ENCODE measurements at regions not wholly inside any gene's neighbourhood (a gene's known extent, or its start where the extent isn't known, plus 50 kb on each side); places are given as distances from the start of the nearest gene placed in this dataset.

GRCh38 chr2:186036862-186037449 lies 298.4 kb downstream of the FSIP2 start:
- Histone ChIP-seq H3K27ac (replicated peaks) (no peak overlapping the region), H3K36me3 (no peaks in the 10 kb centered on the region), H3K4me3 (no peak overlapping the region), H3K9me3 (replicated peaks) (no peaks in the 10 kb centered on the region), H3K27me3 (ENCODE audit: low read depth) (no peaks in the 10 kb centered on the region), H3K4me1 (no peaks in the 10 kb centered on the region)
- no peak for TF ChIP-seq CTCF (IDR thresholded peaks at IDR 0.05; ENCODE audit: borderline replicate concordance)
- DNase-seq, result no peak
- intact Hi-C loops (cut with micrococcal nuclease), result no loop called here

GRCh38 chr2:186042207-186043028 lies 303.8 kb downstream of the FSIP2 start:
- intact Hi-C loops (cut with micrococcal nuclease), result no loop called here
- H3K27ac ChIP-seq (replicated peaks), result no peak overlapping the region
- TF ChIP-seq CTCF (IDR thresholded peaks at IDR 0.05; ENCODE audit: borderline replicate concordance), result no peak
- H3K9me3 ChIP-seq (replicated peaks), result no peaks in the 10 kb centered on the region
- H3K4me3 ChIP-seq, result no peak overlapping the region
- H3K36me3 ChIP-seq, result no peaks in the 10 kb centered on the region
- no peaks in the 10 kb centered on the region for H3K27me3 ChIP-seq (ENCODE audit: low read depth)
- DNase-seq, result no peak
- no peaks in the 10 kb centered on the region for H3K4me1 ChIP-seq

- Histone ChIP-seq H3K9me3 (replicated peaks) (no peaks in the 10 kb centered on the region), H3K27me3 (ENCODE audit: low read depth) (no peaks in the 10 kb centered on the region), H3K4me3 (no peak overlapping the region), H3K27ac (replicated peaks) (no peak overlapping the region), H3K36me3 (no peaks in the 10 kb centered on the region), H3K4me1 (no peaks in the 10 kb centered on the region)
- intact Hi-C loops (cut with micrococcal nuclease), result no loop called here
- no peak for DNase-seq
- no peak for TF ChIP-seq CTCF (IDR thresholded peaks at IDR 0.05; ENCODE audit: borderline replicate concordance)
Observed at GRCh38 chr2:186044761-186045160, 306.2 kb downstream of the FSIP2 start.

GRCh38 chr2:186052930-186053329 lies 314.3 kb downstream of the FSIP2 start:
- Histone ChIP-seq H3K27ac (replicated peaks) (no peak overlapping the region), H3K27me3 (ENCODE audit: low read depth) (no peaks in the 10 kb centered on the region), H3K4me1 (no peaks in the 10 kb centered on the region), H3K9me3 (replicated peaks) (no peaks in the 10 kb centered on the region), H3K36me3 (no peaks in the 10 kb centered on the region), H3K4me3 (no peak overlapping the region)
- no peak for DNase-seq
- no peak for TF ChIP-seq CTCF (IDR thresholded peaks at IDR 0.05; ENCODE audit: borderline replicate concordance)
- intact Hi-C loops (cut with micrococcal nuclease), result no loop called here

- no peaks in the 10 kb centered on the region for H3K9me3 ChIP-seq (replicated peaks)
- DNase-seq, result no peak
- no peaks in the 10 kb centered on the region for H3K36me3 ChIP-seq
- H3K27me3 ChIP-seq (ENCODE audit: low read depth), result no peaks in the 10 kb centered on the region
- H3K4me1 ChIP-seq, result peaks cover 29% of the 10 kb centered on the region
- H3K27ac ChIP-seq (replicated peaks), result no peak overlapping the region
- no peak overlapping the region for H3K4me3 ChIP-seq
- no peak for TF ChIP-seq CTCF (IDR thresholded peaks at IDR 0.05; ENCODE audit: borderline replicate concordance)
- intact Hi-C loops (cut with micrococcal nuclease), result no loop called here
Observed at GRCh38 chr2:186058614-186059013, 320.0 kb downstream of the FSIP2 start.
